Activated CD8-positive, alpha-beta T cell treated with anti-CD3 and anti-CD28 coated beads, Interleukin-2, amount 10 ng/mL, durations not matched to agents 7 days and 5 days (primary cell): ENCODE measurements at regions not wholly inside any gene's neighbourhood (a gene's known extent, or its start where the extent isn't known, plus 50 kb on each side); places are given as distances from the start of the nearest gene placed in this dataset.

Source experiments
- ATAC-seq: fragments of 150-1000 bp; cut with Tn5 transposase; one replicate; pipeline ENCODE4 v1.10.0; 2021; ENCODE audit warnings: moderate library complexity
- CTCF ChIA-PET: fragments of 350-600 bp; sonication (Branson Sonifier 250); formaldehyde crosslinking; loops from one replicate; lab custom pipeline; 2021; ENCODE audit warnings: antibody characterized with exemption; lab: Charles Lee
- POLR2A ChIA-PET: fragments of 350-600 bp; sonication (Branson Sonifier 250); formaldehyde crosslinking; loops from one replicate; lab custom pipeline; 2021; ENCODE audit warnings: antibody characterized with exemption; lab: Charles Lee
- DNase-seq: peaks from one replicate; pipeline ENCODE4 v3.0.0-alpha.2; 2020
- H3K27ac Mint-ChIP-seq: one replicate; pipeline ENCODE4 v1.8.0; 2021; ENCODE audit warnings: mild to moderate bottlenecking, mixed read lengths
- H3K27me3 Mint-ChIP-seq: one replicate; pipeline ENCODE4 v1.8.0; 2021; ENCODE audit warnings: low read depth, mixed read lengths
- H3K36me3 Mint-ChIP-seq: one replicate; pipeline ENCODE4 v1.8.0; 2021; ENCODE audit warnings: low read depth, mixed read lengths
- H3K4me1 Mint-ChIP-seq: one replicate; pipeline ENCODE4 v1.8.0; 2021; ENCODE audit warnings: low read depth, mixed read lengths
- H3K4me3 Mint-ChIP-seq: one replicate; pipeline ENCODE4 v1.8.0; 2021; ENCODE audit warnings: mild to moderate bottlenecking, mixed read lengths
- H3K9me3 Mint-ChIP-seq: one replicate; pipeline ENCODE4 v1.8.0; 2022; ENCODE audit warnings: mixed read lengths; ENCODE audit not compliant: insufficient read depth

- no peaks in the 10 kb centered on the region for H3K36me3 Mint-ChIP-seq
- ChIA-PET POLR2A (no interaction called here), CTCF (no interaction called here)
- H3K27ac Mint-ChIP-seq: no peak overlapping the region
- H3K9me3 Mint-ChIP-seq: no peaks in the 10 kb centered on the region
- DNase-seq (no peak), ATAC-seq (no peak)
- H3K4me3 Mint-ChIP-seq: no peak overlapping the region
- peaks cover 4% of the 10 kb centered on the region for H3K27me3 Mint-ChIP-seq
- no peaks in the 10 kb centered on the region for H3K4me1 Mint-ChIP-seq
Measured at GRCh38 chr4:119738901-119739300, 110.3 kb upstream of the PDE5A start.

- no peak for ATAC-seq
- H3K4me1 Mint-ChIP-seq: no peaks in the 10 kb centered on the region
Measured at GRCh38 chr4:119736559-119736958, 108.0 kb upstream of the PDE5A start.

DNA sequence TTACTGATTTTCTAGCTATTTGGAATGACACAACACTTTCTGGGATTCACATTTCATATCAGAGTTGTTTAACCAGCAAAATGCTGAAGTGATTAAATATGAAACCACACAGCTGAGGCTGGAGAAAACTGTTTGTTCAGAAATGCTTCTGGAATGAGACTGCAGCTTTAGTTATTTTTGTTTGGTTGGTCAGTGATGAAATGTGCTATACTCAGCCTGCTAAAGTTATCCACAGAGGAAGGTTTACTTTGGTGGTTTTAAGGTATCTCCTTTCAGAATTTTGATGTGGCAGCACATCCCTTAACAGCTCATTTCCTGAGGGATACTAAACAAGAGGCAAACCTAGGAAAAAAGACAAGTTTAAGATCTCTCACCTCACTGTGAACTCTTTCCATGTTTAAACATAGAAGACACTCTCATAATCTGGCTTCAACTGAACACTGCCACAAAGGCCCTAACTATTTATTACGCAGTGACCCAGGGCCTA lies 106.6 kb upstream of the PDE5A start:
- ChIA-PET CTCF (no interaction called here), POLR2A (no interaction called here)
- DNase-seq: no peak
- no peak for ATAC-seq
- H3K36me3 Mint-ChIP-seq: no peaks in the 10 kb centered on the region
- H3K27me3 Mint-ChIP-seq: peaks cover 4% of the 10 kb centered on the region
- no peaks in the 10 kb centered on the region for H3K9me3 Mint-ChIP-seq
- no peak overlapping the region for H3K27ac Mint-ChIP-seq
- H3K4me1 Mint-ChIP-seq: no peaks in the 10 kb centered on the region
- no peak overlapping the region for H3K4me3 Mint-ChIP-seq

More at GRCh38 chr4:119736559-119736958, 108.0 kb upstream of the PDE5A start:
- POLR2A ChIA-PET: no interaction called here
- Mint-ChIP-seq H3K27ac (no peak overlapping the region), H3K36me3 (no peaks in the 10 kb centered on the region), H3K4me3 (no peak overlapping the region), H3K27me3 (peaks cover 4% of the 10 kb centered on the region), H3K9me3 (no peaks in the 10 kb centered on the region)
- CTCF ChIA-PET: no interaction called here
- no peak for DNase-seq

DNA sequence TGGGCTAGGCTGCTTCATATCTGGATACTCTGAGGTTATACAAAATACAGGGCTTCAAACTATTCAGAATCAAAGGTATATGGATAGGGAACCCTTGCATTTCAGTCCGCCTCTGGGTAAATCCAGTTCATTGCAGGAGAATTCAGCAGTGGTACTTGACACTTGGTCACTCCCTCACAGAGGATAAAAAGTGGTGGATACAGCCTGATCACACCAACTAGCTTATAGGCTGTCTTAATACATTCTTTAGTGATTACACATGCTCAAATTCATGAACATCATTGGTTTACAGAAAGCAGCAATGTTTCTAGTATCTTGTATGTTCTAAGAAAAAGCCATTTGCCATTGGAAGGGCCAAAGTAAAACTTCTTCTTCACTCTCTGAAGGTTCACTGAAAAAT lies 104.8 kb upstream of the PDE5A start:
- CTCF ChIA-PET: no interaction called here
- no peaks in the 10 kb centered on the region for H3K4me1 Mint-ChIP-seq

DNA sequence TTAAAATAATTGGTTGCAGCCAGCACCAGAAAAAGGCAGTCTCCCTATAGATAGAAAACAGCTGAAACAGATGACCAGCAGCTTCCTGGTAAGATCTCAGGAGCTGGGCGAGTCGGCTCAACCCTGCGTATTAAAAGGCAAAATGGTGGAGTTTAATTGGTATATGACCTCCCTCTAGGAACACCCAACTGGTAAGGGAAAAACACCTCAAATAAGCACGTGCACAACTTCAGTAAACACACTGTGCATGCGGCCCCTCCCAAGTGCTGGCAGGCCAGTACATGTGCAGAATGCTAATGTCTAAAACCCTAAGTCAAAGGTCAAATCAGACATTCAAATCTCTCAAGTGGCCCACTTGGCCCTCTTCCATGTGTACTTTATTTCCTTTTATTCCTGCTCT lies 103.2 kb upstream of the PDE5A start:
- H3K27ac Mint-ChIP-seq: no peak overlapping the region
- no peak overlapping the region for H3K4me3 Mint-ChIP-seq
- ATAC-seq (no peak), DNase-seq (no peak)
- ChIA-PET POLR2A (no interaction called here), CTCF (no interaction called here)
- no peaks in the 10 kb centered on the region for H3K27me3 Mint-ChIP-seq
- no peaks in the 10 kb centered on the region for H3K4me1 Mint-ChIP-seq
- H3K9me3 Mint-ChIP-seq: no peaks in the 10 kb centered on the region
- H3K36me3 Mint-ChIP-seq: no peaks in the 10 kb centered on the region

More for the DNA sequence above, 104.8 kb upstream of the PDE5A start:
- no peak overlapping the region for H3K4me3 Mint-ChIP-seq
- no peak for ATAC-seq
- H3K27ac Mint-ChIP-seq: no peak overlapping the region
- no peaks in the 10 kb centered on the region for H3K9me3 Mint-ChIP-seq
- POLR2A ChIA-PET: no interaction called here
- no peaks in the 10 kb centered on the region for H3K36me3 Mint-ChIP-seq
- DNase-seq: no peak
- peaks cover 2% of the 10 kb centered on the region for H3K27me3 Mint-ChIP-seq

GRCh38 chr4:119731146-119731742 lies 102.6 kb upstream of the PDE5A start:
- no peak for ATAC-seq
- Mint-ChIP-seq H3K27me3 (no peaks in the 10 kb centered on the region), H3K4me3 (no peak overlapping the region), H3K4me1 (no peaks in the 10 kb centered on the region), H3K36me3 (no peaks in the 10 kb centered on the region), H3K9me3 (no peaks in the 10 kb centered on the region), H3K27ac (no peak overlapping the region)
- CTCF ChIA-PET: no interaction called here
- no peak for DNase-seq
- POLR2A ChIA-PET: no interaction called here

DNA sequence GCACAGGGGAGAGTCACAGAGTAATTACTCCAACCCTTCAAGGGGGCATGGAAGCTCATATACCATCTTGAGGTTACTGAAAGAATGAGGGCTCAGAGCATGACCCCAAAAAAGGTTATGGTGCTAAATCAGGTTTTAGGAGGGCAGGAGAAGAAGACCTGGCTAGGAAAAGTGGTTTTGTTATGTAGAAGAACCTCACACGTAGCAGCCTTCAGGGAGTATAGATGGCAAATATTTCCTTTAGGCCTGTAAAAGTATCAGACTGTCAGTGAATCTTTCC lies 102.0 kb upstream of the PDE5A start:
- Mint-ChIP-seq H3K9me3 (no peaks in the 10 kb centered on the region), H3K36me3 (no peaks in the 10 kb centered on the region), H3K27ac (no peak overlapping the region), H3K4me3 (no peak overlapping the region), H3K27me3 (no peaks in the 10 kb centered on the region), H3K4me1 (no peaks in the 10 kb centered on the region)
- DNase-seq (no peak), ATAC-seq (no peak)
- ChIA-PET POLR2A (no interaction called here), CTCF (no interaction called here)

DNA sequence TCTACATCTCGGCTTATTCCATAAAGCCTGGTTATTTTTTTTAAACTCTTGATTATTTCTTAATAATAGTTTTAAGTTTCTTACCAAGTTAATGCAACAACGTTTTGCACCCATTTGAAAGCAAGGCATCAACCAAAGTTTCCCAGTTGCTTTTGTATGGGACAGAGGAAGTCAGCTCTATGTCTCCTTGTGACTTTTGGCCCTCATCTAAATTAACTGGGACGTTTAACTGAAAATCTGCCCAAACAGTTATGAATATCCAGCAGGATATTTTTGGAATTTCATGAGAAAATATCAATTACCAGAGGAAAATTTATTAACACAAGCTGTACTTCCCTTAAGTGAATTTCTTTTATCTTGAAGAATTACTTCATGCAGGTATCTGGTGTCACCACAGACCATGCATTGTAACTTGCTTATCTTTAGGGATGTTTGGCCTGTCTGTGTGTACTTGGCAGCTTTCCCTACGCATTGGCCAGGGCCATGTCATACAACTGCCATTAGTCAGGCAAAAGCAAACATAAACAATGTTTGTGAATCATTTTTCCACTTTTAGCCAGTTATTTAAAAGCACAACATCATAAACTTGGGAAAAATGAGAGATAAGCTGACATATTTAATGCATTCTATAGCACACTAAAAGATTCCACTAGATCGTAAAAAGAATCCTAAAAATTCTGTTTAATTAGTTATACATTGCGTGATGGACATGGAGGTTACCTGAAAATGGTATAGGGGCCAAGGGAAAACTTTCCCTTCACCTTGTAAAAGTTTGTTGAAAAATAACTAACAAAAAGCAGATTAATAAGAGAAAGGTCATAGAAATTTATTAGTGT lies 101.4 kb upstream of the PDE5A start:
- ATAC-seq: no peak
- no peaks in the 10 kb centered on the region for H3K36me3 Mint-ChIP-seq
- H3K27ac Mint-ChIP-seq: no peak overlapping the region
- H3K27me3 Mint-ChIP-seq: no peaks in the 10 kb centered on the region
- CTCF ChIA-PET: interaction anchor here (0.6 kb wide), 1 partner anchor 1215 kb away, joined by 3 read pairs; no protein-coding TSS in a partner anchor
- POLR2A ChIA-PET: no interaction called here
- no peak overlapping the region for H3K4me3 Mint-ChIP-seq
- DNase-seq: no peak
- H3K4me1 Mint-ChIP-seq: no peaks in the 10 kb centered on the region
- H3K9me3 Mint-ChIP-seq: no peaks in the 10 kb centered on the region

DNA sequence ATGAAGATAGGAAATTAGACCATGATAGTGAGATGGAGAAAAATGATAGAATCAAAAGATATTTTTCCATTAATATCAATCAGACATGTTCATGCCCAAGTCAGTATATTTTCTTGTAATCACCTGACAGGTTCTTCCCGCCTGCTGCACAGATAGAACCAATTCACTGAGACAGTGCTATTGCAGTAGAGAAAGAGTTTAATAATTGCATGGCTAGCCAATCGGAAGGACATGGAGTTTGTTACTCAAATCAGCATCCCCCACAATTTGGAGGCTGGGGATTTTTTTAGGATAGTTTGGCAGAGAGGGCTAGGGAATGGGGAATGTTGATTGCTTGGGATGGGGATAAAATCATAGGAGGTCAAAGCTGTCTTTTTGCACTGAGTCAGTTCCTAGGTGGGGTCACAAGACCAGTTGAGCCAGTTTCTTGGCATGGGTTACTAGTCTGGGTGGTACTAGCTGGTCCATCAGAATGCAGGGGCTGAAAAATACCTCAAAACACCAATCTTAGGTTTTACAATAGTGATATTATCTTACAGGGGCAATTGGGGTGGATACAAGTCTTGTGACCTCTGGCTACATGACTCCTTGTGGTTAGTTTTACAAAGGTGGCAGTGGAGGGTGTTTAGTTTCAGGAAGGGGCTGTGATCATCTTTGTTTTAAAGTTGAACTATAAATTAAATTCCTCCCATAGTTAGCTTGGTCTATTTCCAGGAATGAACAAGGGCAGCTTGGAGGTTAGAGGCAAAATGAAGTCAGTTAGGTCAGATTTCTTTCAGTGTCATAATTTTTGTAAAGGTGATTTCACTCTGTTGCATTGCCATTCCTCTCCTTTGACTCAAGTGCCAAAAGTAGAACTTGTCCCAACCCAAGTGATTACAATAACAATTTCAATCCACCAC lies 100.3 kb upstream of the PDE5A start:
- POLR2A ChIA-PET: no interaction called here
- Mint-ChIP-seq H3K4me3 (no peak overlapping the region), H3K27ac (no peak overlapping the region)

GRCh38 chr4:119728185-119728584 lies 99.6 kb upstream of the PDE5A start:
- no peaks in the 10 kb centered on the region for H3K36me3 Mint-ChIP-seq
- H3K9me3 Mint-ChIP-seq: no peaks in the 10 kb centered on the region
- ATAC-seq (no peak), DNase-seq (no peak)
- H3K4me3 Mint-ChIP-seq: no peak overlapping the region
- ChIA-PET POLR2A (no interaction called here), CTCF (no interaction called here)
- no peaks in the 10 kb centered on the region for H3K4me1 Mint-ChIP-seq
- H3K27me3 Mint-ChIP-seq: no peaks in the 10 kb centered on the region
- no peak overlapping the region for H3K27ac Mint-ChIP-seq

More for the DNA sequence above, 100.3 kb upstream of the PDE5A start:
- no peaks in the 10 kb centered on the region for H3K27me3 Mint-ChIP-seq
- no peaks in the 10 kb centered on the region for H3K36me3 Mint-ChIP-seq
- no peaks in the 10 kb centered on the region for H3K4me1 Mint-ChIP-seq
- CTCF ChIA-PET: no interaction called here
- H3K9me3 Mint-ChIP-seq: no peaks in the 10 kb centered on the region
- ATAC-seq: no peak
- no peak for DNase-seq

- no peak for DNase-seq
- H3K9me3 Mint-ChIP-seq: no peaks in the 10 kb centered on the region
- no peaks in the 10 kb centered on the region for H3K36me3 Mint-ChIP-seq
- H3K4me1 Mint-ChIP-seq: no peaks in the 10 kb centered on the region
- no peak for ATAC-seq
- POLR2A ChIA-PET: no interaction called here
- no peak overlapping the region for H3K4me3 Mint-ChIP-seq
- CTCF ChIA-PET: no interaction called here
- H3K27ac Mint-ChIP-seq: no peak overlapping the region
- no peaks in the 10 kb centered on the region for H3K27me3 Mint-ChIP-seq
Measured at GRCh38 chr4:119726505-119726904, 97.9 kb upstream of the PDE5A start.
